IMR-90 (cell line): ENCODE measurements at regions not wholly inside any gene's neighbourhood (a gene's known extent, or its start where the extent isn't known, plus 50 kb on each side); places are given as distances from the start of the nearest gene placed in this dataset.
A peak's percentile ranks its signal among the peaks of the same experiment; 100 is the strongest.

Experiments used
- ATAC-seq: fragments of 200-7000 bp; cut with Tn5 transposase; 2 replicates; pipeline ENCODE4 v1.9.1; 2020; ENCODE audit warnings: low read depth, mild to moderate bottlenecking, moderate library complexity
- BruUV-seq: library from RNA; stranded (reverse); fragments of 400-500 nt; replicated peaks from 2 replicates; lab custom pipeline; 2021; lab: Mats Ljungman, UMichigan
- CTCF ChIA-PET: fragments of 300-600 bp; formaldehyde crosslinking; extraction: SDS; loops from one replicate; lab custom pipeline; 2021; ENCODE audit warnings: antibody characterized with exemption; lab: Yijun Ruan, JAX
- POLR2A ChIA-PET: fragments of 300-600 bp; sonication (Branson Sonifier 250); formaldehyde crosslinking; loops from one replicate; lab custom pipeline; 2022; ENCODE audit warnings: antibody characterized with exemption; ENCODE audit not compliant: unreplicated experiment; lab: Charles Lee
- DNase-seq: peaks from one replicate; pipeline ENCODE4 v3.0.0; 2013
- H2AFZ ChIP-seq: replicated peaks from 2 replicates; pipeline ENCODE3; 2013; ENCODE audit warnings: low read length, mild to moderate bottlenecking; ENCODE audit not compliant: poor library complexity
- H2AK5ac ChIP-seq: 2 replicates; pipeline ENCODE4 v1.6.1; 2013; ENCODE audit warnings: low read depth, low read length, inconsistent platforms
- H2AK9ac ChIP-seq: replicated peaks from 2 replicates; pipeline ENCODE3; 2013; ENCODE audit warnings: mild to moderate bottlenecking, low read depth, low read length, moderate library complexity; ENCODE audit not compliant: poor library complexity
- H2BK120ac ChIP-seq: 2 replicates; pipeline ENCODE4 v1.6.1; 2013; ENCODE audit warnings: low read depth, low read length, inconsistent platforms
- H2BK15ac ChIP-seq: 3 replicates; pipeline ENCODE4 v1.6.1; 2013; ENCODE audit warnings: low read depth, low read length, inconsistent platforms
- H2BK20ac ChIP-seq: 2 replicates; pipeline ENCODE4 v1.6.1; 2013; ENCODE audit warnings: low read depth, mild to moderate bottlenecking, inconsistent platforms, low read length, moderate library complexity
- H2BK5ac ChIP-seq: 2 replicates; pipeline ENCODE4 v1.6.1; 2013; ENCODE audit warnings: mild to moderate bottlenecking, low read depth, low read length, inconsistent platforms; ENCODE audit not compliant: poor library complexity, severe bottlenecking
- H3K14ac ChIP-seq: replicated peaks from 2 replicates; pipeline ENCODE4 v1.6.1; 2013; ENCODE audit warnings: low read depth, low read length, inconsistent platforms
- H3K18ac ChIP-seq: 2 replicates; pipeline ENCODE4 v1.6.1; 2013; ENCODE audit warnings: low read depth, low read length, control low read depth
- H3K23ac ChIP-seq: 2 replicates; pipeline ENCODE4 v1.6.1; 2013; ENCODE audit warnings: low read depth, low read length, inconsistent platforms
- H3K27ac ChIP-seq: 2 replicates; pipeline ENCODE4 v1.5.1; 2013; ENCODE audit warnings: mild to moderate bottlenecking, control low read depth, low read length; ENCODE audit not compliant: insufficient read depth
- H3K27me3 ChIP-seq: 2 replicates; pipeline ENCODE4 v1.6.1; 2013; ENCODE audit warnings: low read length; ENCODE audit not compliant: control insufficient read depth, insufficient read depth
- H3K36me3 ChIP-seq: 2 replicates; pipeline ENCODE4 v1.6.1; 2013; ENCODE audit warnings: low read length, mixed read lengths; ENCODE audit not compliant: control insufficient read depth, insufficient read depth
- H3K4ac ChIP-seq: 2 replicates; pipeline ENCODE4 v1.6.1; 2013; ENCODE audit warnings: low read depth, low read length, inconsistent platforms
- H3K4me1 ChIP-seq: 2 replicates; pipeline ENCODE4 v1.6.1; 2013; ENCODE audit warnings: low read length, mixed read lengths; ENCODE audit not compliant: control insufficient read depth, insufficient read depth
- H3K4me2 ChIP-seq: 2 replicates; pipeline ENCODE4 v1.6.1; 2013; ENCODE audit warnings: low read depth, mild to moderate bottlenecking, control low read depth, low read length, moderate library complexity
- H3K4me3 ChIP-seq: 2 replicates; pipeline ENCODE4 v1.5.1; 2013; ENCODE audit warnings: low read depth, mild to moderate bottlenecking, control low read depth, low read length, moderate library complexity; ENCODE audit not compliant: insufficient read depth
- H3K56ac ChIP-seq: 2 replicates; pipeline ENCODE4 v1.6.1; 2013; ENCODE audit warnings: low read length, inconsistent platforms; ENCODE audit not compliant: insufficient read depth; ENCODE audit errors: extremely low read depth
- H3K79me1 ChIP-seq, 2 experiments: 2 replicates each; pipeline ENCODE4 v1.6.1; 2013; ENCODE audit warnings: low read length in 2 of 2, inconsistent platforms in 1 of 2, low read depth in 1 of 2
- H3K9ac ChIP-seq: 2 replicates; pipeline ENCODE4 v1.6.1; 2013; ENCODE audit warnings: low read depth, low read length, control low read depth
- H3K9me1 ChIP-seq: 2 replicates; pipeline ENCODE4 v1.6.1; 2013; ENCODE audit warnings: low read length, inconsistent platforms; ENCODE audit not compliant: insufficient read depth
- H3K9me3 ChIP-seq: 2 replicates; pipeline ENCODE4 v1.6.1; 2013; ENCODE audit warnings: low read length; ENCODE audit not compliant: control insufficient read depth, insufficient read depth
- H4K20me1 ChIP-seq: 2 replicates; pipeline ENCODE4 v1.6.1; 2013; ENCODE audit warnings: low read length, inconsistent platforms; ENCODE audit not compliant: insufficient read depth
- H4K5ac ChIP-seq: 2 replicates; pipeline ENCODE4 v1.6.1; 2013; ENCODE audit warnings: mild to moderate bottlenecking, low read depth, low read length, control low read depth
- H4K8ac ChIP-seq, 2 experiments: 2 replicates each; pipeline ENCODE4 v1.6.1; 2013; ENCODE audit warnings: low read depth in 2 of 2, low read length in 2 of 2, control low read depth in 1 of 2, inconsistent platforms in 1 of 2
- H4K91ac ChIP-seq: 2 replicates; pipeline ENCODE4 v1.6.1; 2013; ENCODE audit warnings: low read depth, low read length, inconsistent platforms; ENCODE audit not compliant: insufficient read depth
- BHLHE40 ChIP-seq: fragments of 150-350 bp; IDR thresholded peaks from 2 replicates; pipeline ENCODE4 v1.6.1; 2016; ENCODE audit warnings: mild to moderate bottlenecking, low read depth, low read length
- CTCF ChIP-seq: conservative IDR thresholded peaks from 2 replicates; pipeline ENCODE4 v1.5.1; 2012; ENCODE audit warnings: mild to moderate bottlenecking, low read depth, low read length, improper control_type of control experiment
- ELK1 ChIP-seq: fragments of 150-350 bp; IDR thresholded peaks from 2 replicates; pipeline ENCODE4 v1.6.1; 2016; ENCODE audit warnings: low read depth, mild to moderate bottlenecking, low read length, moderate library complexity, borderline replicate concordance
- MAFK ChIP-seq: IDR thresholded peaks from 2 replicates; pipeline ENCODE4 v1.6.1; 2012; ENCODE audit warnings: low read depth, low read length, improper control_type of control experiment
- MAZ ChIP-seq: IDR thresholded peaks from 2 replicates; pipeline ENCODE4 v1.6.1; 2012; ENCODE audit warnings: low read depth, mild to moderate bottlenecking, low read length, improper control_type of control experiment, moderate library complexity, borderline replicate concordance
- MXI1 ChIP-seq: IDR thresholded peaks from 2 replicates; pipeline ENCODE4 v1.6.1; 2012; ENCODE audit warnings: low read depth, mild to moderate bottlenecking, low read length, moderate library complexity, borderline replicate concordance
- RAD21 ChIP-seq: IDR thresholded peaks from 2 replicates; pipeline ENCODE4 v1.6.1; 2012; ENCODE audit warnings: low read length, improper control_type of control experiment
- USF2 ChIP-seq: fragments of 150-350 bp; IDR thresholded peaks from 2 replicates; pipeline ENCODE4 v1.6.1; 2017; ENCODE audit warnings: mild to moderate bottlenecking, antibody characterized with exemption, low read length, low read depth
- WGBS, 2 experiments: methylation state at CpG; one replicate each; pipeline versions ENCODE4 v1.1.5 to v1.1.7; 2013; ENCODE audit warnings: missing lambda C conversion rate in 2 of 2; ENCODE audit not compliant: insufficient read length in 1 of 2; ENCODE audit errors: extremely low coverage in 2 of 2; 5-methylcytosine and 5-hydroxymethylcytosine counted together
- dilution Hi-C: fragments of 300-500 bp; cut with HindIII; formaldehyde crosslinking; loops from one replicate; pipeline ENCODE4 v1.14.3; 2018; ENCODE audit warnings: low sequenced_read_pairs; ENCODE audit not compliant: unreplicated experiment
- in situ Hi-C: fragments of 300-500 bp; cut with MboI; formaldehyde crosslinking; loops from 3 replicates; pipeline ENCODE4 v1.14.3; 2019; ENCODE audit warnings: low sequenced_read_pairs, inconsistent platforms, mixed read lengths
- intact Hi-C: fragments of 100-400 bp; cut with micrococcal nuclease; formaldehyde crosslinking; loops from 2 replicates; pipeline ENCODE4 v1.10.0; 2022

GRCh38 chr18:1663879-1664705 is 759.4 kb downstream of the ADCYAP1 start:
- no TSS peak for BruUV-seq
- no peak overlapping the region for H3K23ac ChIP-seq
- no peak overlapping the region for H3K18ac ChIP-seq
- H3K56ac ChIP-seq: no peak overlapping the region
- in situ Hi-C loops: no loop called here
- no peak for DNase-seq
- no peak overlapping the region for H2AK5ac ChIP-seq
- H3K27ac ChIP-seq: no peak overlapping the region
- H3K4me1 ChIP-seq: no peaks in the 10 kb centered on the region
- no peak for ATAC-seq
- H2BK5ac ChIP-seq: no peak overlapping the region
- ChIA-PET CTCF (interaction anchor here (0.6 to 0.7 kb wide), 3 partner anchors 26 to 287 kb away, joined by 3 to 4 read pairs (median 3); no protein-coding TSS in a partner anchor), POLR2A (no interaction called here)
- H3K9me3 ChIP-seq: peaks cover 3% of the 10 kb centered on the region; the same call in 1 of the 2 replicates
- H3K9ac ChIP-seq: no peak overlapping the region
- intact Hi-C loops: no loop called here
- no peak overlapping the region for H4K5ac ChIP-seq
- H4K8ac ChIP-seq: no peak overlapping the region
- H4K91ac ChIP-seq: no peak overlapping the region
- H3K9me1 ChIP-seq: no peaks in the 10 kb centered on the region
- 20% methylated on average over 1 of the region's 12 CpGs; no CpG with 5 or more reads in 1 of the 2 experiments for WGBS, 2 experiments
- no peak overlapping the region for H2BK20ac ChIP-seq
- H3K4me3 ChIP-seq: no peak overlapping the region
- no peak for TF ChIP-seq MAZ
- TF ChIP-seq MXI1: no peak
- no peak for TF ChIP-seq MAFK
- TF ChIP-seq CTCF: 0 out of 2 replicates have a peak, but pooled peaks have one; percentile 4
- no peak for TF ChIP-seq RAD21
- no peak for TF ChIP-seq ELK1
- no peak for TF ChIP-seq USF2
- no peak for TF ChIP-seq BHLHE40
- no peak overlapping the region for H2AFZ ChIP-seq
- dilution Hi-C loops: no loop called here
- H4K20me1 ChIP-seq: no peaks in the 10 kb centered on the region
- H3K79me1 ChIP-seq: no peaks in the 10 kb centered on the region
- H3K4me2 ChIP-seq: no peak overlapping the region
- H2AK9ac ChIP-seq: no peak overlapping the region
- no peak overlapping the region for H3K4ac ChIP-seq
- no peak overlapping the region for H2BK120ac ChIP-seq
- H3K27me3 ChIP-seq: no peaks in the 10 kb centered on the region
- H3K36me3 ChIP-seq: no peaks in the 10 kb centered on the region
- no peak overlapping the region for H2BK15ac ChIP-seq
- no peak overlapping the region for H3K14ac ChIP-seq
